AG04450 (cell line): ENCODE measurements at regions not wholly inside any gene's neighbourhood (a gene's known extent, or its start where the extent isn't known, plus 50 kb on each side); places are given as distances from the start of the nearest gene placed in this dataset.
A peak's percentile ranks its signal among the peaks of the same experiment; 100 is the strongest.

Experiments used
- CTCF ChIA-PET: fragments of 300-600, 350-600 bp; formaldehyde crosslinking; extraction: SDS; loops from one replicate; lab custom pipeline; 2022; ENCODE audit warnings: antibody characterized with exemption, inconsistent platforms; lab: Charles Lee
- POLR2A ChIA-PET: fragments of 350-600 bp; formaldehyde crosslinking; extraction: SDS; loops from one replicate; lab custom pipeline; 2021; ENCODE audit warnings: antibody characterized with exemption, inconsistent platforms; lab: Yijun Ruan, JAX
- DNase-seq: peaks from one replicate; pipeline ENCODE4 v3.0.0-alpha.2; 2011; ENCODE audit warnings: low read depth, low spot score
- H3K27ac ChIP-seq: one replicate; pipeline ENCODE4 v1.5.1; 2012; ENCODE audit warnings: low read depth, low read length, control low read depth
- H3K27me3 ChIP-seq: one replicate; pipeline ENCODE4 v1.6.0; 2012; ENCODE audit warnings: low read length; ENCODE audit not compliant: control insufficient read depth, insufficient read depth
- H3K4me3 ChIP-seq: 2 replicates; pipeline ENCODE4 v1.5.1; 2011; ENCODE audit warnings: mild to moderate bottlenecking, low read depth, low read length, control low read depth
- H3K9me3 ChIP-seq: 2 replicates; pipeline ENCODE4 v1.5.1; 2012; ENCODE audit warnings: low read length; ENCODE audit not compliant: control insufficient read depth, insufficient read depth
- CTCF ChIP-seq: IDR thresholded peaks from 2 replicates; pipeline ENCODE4 v1.5.1; 2011; ENCODE audit warnings: low read depth, low read length, control low read depth, inconsistent platforms

GRCh38 chr7:155951554-155952158 is 139.4 kb upstream of the SHH start:
- Histone ChIP-seq H3K27me3 (no peaks in the 10 kb centered on the region), H3K9me3 (peaks cover 54% of the 10 kb centered on the region), H3K4me3 (no peak overlapping the region), H3K27ac (peak overlapping the region; percentile 87)
- CTCF ChIA-PET = no interaction called here
- no peak for TF ChIP-seq CTCF
- peak; percentile 55 for DNase-seq
- POLR2A ChIA-PET = interaction anchor here (0.9 to 1.6 kb wide), 2 partner anchors 34 to 307 kb away, joined by 3 to 5 read pairs; partner anchors contain the start of gene RBM33

- H3K4me3 ChIP-seq = no peak overlapping the region
- TF ChIP-seq CTCF = no peak
- peak overlapping the region; percentile 87 for H3K27ac ChIP-seq
- POLR2A ChIA-PET = interaction anchor here (0.9 to 1.6 kb wide), 2 partner anchors 33 to 307 kb away, joined by 3 to 5 read pairs; partner anchors contain the start of gene RBM33
- peaks cover 57% of the 10 kb centered on the region for H3K9me3 ChIP-seq
- no peak for DNase-seq
- CTCF ChIA-PET = no interaction called here
- no peaks in the 10 kb centered on the region for H3K27me3 ChIP-seq
These were observed 138.8 kb upstream of the SHH start for GRCh38 chr7:155950898-155951553.

GRCh38 chr7:155948845-155949244 is 136.6 kb upstream of the SHH start:
- H3K9me3 ChIP-seq = peaks cover 52% of the 10 kb centered on the region
- ChIA-PET CTCF (no interaction called here), POLR2A (no interaction called here)
- TF ChIP-seq CTCF = no peak
- no peak overlapping the region for H3K4me3 ChIP-seq
- no peaks in the 10 kb centered on the region for H3K27me3 ChIP-seq
- H3K27ac ChIP-seq = no peak overlapping the region
- DNase-seq = no peak

- no peak overlapping the region for H3K27ac ChIP-seq
- POLR2A ChIA-PET = no interaction called here
- CTCF ChIA-PET = no interaction called here
- no peaks in the 10 kb centered on the region for H3K27me3 ChIP-seq
- DNase-seq = no peak
- H3K9me3 ChIP-seq = peaks cover 48% of the 10 kb centered on the region
- TF ChIP-seq CTCF = no peak
- no peak overlapping the region for H3K4me3 ChIP-seq
These were observed 136.2 kb upstream of the SHH start for GRCh38 chr7:155948423-155948822.

- TF ChIP-seq CTCF = no peak
- no peak overlapping the region for H3K27ac ChIP-seq
- no peak for DNase-seq
- no peak overlapping the region for H3K4me3 ChIP-seq
- H3K9me3 ChIP-seq = peaks cover 39% of the 10 kb centered on the region
- ChIA-PET POLR2A (no interaction called here), CTCF (no interaction called here)
- H3K27me3 ChIP-seq = no peaks in the 10 kb centered on the region
These were observed 134.8 kb upstream of the SHH start for GRCh38 chr7:155947051-155947450.
